SJCRH30 (cell line): ENCODE measurements at regions not wholly inside any gene's neighbourhood (a gene's known extent, or its start where the extent isn't known, plus 50 kb on each side); places are given as distances from the start of the nearest gene placed in this dataset.

ENCODE experiments used
- DNase-seq, 2 experiments: peaks; one replicate each; pipeline ENCODE4 v3.0.0-alpha.2; 2015 to 2020
- H3K27ac ChIP-seq: fragments of 250-450 bp; sonication (Bioruptor Pico); 2 replicates; pipeline ENCODE4 v1.5.1; 2020; ENCODE audit warnings: mild to moderate bottlenecking, moderate library complexity
- H3K27me3 ChIP-seq: fragments of 250-450 bp; sonication (Bioruptor Pico); 2 replicates; pipeline ENCODE4 v1.5.1; 2020; ENCODE audit warnings: mild to moderate bottlenecking, moderate library complexity
- H3K36me3 ChIP-seq: fragments of 250-450 bp; sonication (Bioruptor Pico); 2 replicates; pipeline ENCODE4 v1.5.1; 2020; ENCODE audit warnings: mild to moderate bottlenecking, moderate library complexity
- H3K4me1 ChIP-seq: fragments of 250-450 bp; sonication (Bioruptor Pico); 2 replicates; pipeline ENCODE4 v1.5.1; 2020; ENCODE audit warnings: mild to moderate bottlenecking, moderate library complexity
- H3K4me3 ChIP-seq: fragments of 250-450 bp; sonication (Bioruptor Pico); 2 replicates; pipeline ENCODE4 v1.5.1; 2020; ENCODE audit warnings: mild to moderate bottlenecking, moderate library complexity
- H3K9me3 ChIP-seq: fragments of 250-450 bp; sonication (Bioruptor Pico); replicated peaks from 2 replicates; pipeline ENCODE4 v1.5.1; 2020; ENCODE audit warnings: mild to moderate bottlenecking, moderate library complexity

DNA sequence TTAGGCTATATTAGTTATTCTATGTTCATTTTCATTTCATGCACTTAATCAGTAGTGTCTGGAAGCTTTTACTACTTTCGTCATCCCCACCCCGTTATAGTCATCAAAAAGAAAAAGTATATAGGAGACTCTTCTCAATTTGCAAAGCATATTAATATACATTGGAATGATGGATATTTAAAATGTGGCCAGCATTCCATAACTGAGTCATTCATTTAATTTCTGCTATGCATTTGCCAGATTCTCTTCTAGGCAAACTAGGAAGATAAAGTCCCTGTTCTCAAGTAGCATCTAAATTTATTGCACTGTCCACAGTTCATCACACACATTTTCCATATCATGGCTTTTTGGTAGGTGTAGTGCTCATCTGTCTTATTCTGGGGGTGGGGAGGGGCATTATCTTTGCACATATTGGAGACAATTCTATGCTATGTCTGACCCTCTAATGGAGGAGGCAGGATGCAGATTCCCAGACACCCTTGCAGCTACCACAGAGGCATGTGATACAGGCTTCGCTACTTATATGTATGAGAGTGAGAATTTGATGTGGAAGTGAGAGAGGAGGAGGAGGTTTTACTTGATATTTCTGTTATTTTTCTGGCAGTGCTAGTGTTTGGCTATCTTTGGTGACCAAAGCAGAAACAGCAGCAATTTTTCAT is 125.8 kb downstream of the CTH start:
- Histone ChIP-seq H3K27ac (no peak overlapping the region), H3K4me3 (no peak overlapping the region), H3K36me3 (no peaks in the 10 kb centered on the region), H3K9me3 (no peaks in the 10 kb centered on the region), H3K4me1 (no peaks in the 10 kb centered on the region), H3K27me3 (no peaks in the 10 kb centered on the region)
- DNase-seq = no peak

- Histone ChIP-seq H3K36me3 (no peaks in the 10 kb centered on the region), H3K4me1 (no peaks in the 10 kb centered on the region), H3K9me3 (no peaks in the 10 kb centered on the region)
These were observed 126.7 kb downstream of the CTH start for GRCh38 chr1:70537788-70538187.

DNA sequence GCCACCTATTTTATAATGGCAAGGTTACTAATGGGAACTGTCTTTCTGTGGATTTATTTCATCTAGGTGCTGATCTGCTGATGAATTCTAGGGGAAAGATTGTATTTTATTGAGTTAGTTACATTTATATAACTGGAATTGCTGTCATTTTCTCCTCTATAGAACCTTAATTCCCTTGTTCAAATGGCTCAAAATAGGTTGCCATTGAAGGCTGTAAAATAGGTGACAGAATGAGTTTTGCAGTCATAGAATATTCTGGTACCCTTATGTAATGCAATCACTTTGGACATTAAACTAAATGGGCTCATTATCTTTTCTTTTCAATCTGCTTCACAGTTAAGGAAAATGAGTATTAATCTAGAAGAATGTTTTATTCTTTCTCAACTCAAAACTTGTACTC is 131.0 kb downstream of the CTH start:
- no peaks in the 10 kb centered on the region for H3K4me1 ChIP-seq
- H3K27me3 ChIP-seq = no peaks in the 10 kb centered on the region
- H3K36me3 ChIP-seq = no peaks in the 10 kb centered on the region
- H3K4me3 ChIP-seq = no peak overlapping the region
- no peak overlapping the region for H3K27ac ChIP-seq
- no peak for DNase-seq
- H3K9me3 ChIP-seq = no peaks in the 10 kb centered on the region

More at GRCh38 chr1:70537788-70538187, 126.7 kb downstream of the CTH start:
- Histone ChIP-seq H3K27me3 (no peaks in the 10 kb centered on the region), H3K27ac (no peak overlapping the region), H3K4me3 (no peak overlapping the region)
- DNase-seq = no peak

DNA sequence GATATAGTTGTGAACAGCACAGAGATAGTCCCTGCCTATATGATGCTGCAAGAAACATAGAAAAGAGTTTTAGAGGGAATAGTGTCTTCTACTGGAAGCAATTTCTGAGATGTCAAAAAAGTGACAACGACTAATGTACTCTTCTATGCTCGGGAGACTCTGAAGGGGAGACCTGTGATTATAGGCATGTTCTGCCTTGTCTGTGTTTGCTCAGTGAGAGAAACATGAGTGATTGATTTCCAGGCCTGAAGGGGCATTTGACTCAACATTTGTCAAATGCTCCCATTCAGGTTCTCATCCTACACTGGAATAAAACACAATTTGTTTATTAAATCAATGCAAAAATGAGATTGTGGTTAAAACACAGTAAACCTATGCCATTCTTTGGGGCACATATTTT is 131.8 kb downstream of the CTH start:
- H3K4me3 ChIP-seq = no peak overlapping the region

DNA sequence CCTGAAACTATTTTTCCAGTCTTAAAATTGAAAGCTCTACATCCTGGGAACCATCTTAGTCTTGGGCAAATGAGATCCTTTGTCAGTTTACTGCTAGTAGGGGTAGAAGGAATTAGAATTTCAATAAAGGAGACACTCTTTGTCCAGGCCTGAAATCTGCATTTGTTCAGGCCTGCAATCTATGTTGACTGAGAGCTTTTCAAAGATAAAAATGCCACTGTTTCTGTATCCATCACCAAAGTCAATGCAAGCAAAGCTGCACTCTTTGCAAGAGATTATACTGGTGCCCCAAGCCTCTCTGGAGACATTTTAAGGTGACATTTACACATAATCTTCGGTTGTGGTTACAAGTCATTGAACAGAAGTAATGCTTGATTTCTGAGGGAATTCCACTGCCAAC is 135.7 kb downstream of the CTH start:
- Histone ChIP-seq H3K4me3 (no peak overlapping the region), H3K4me1 (no peaks in the 10 kb centered on the region), H3K36me3 (no peaks in the 10 kb centered on the region), H3K27me3 (no peaks in the 10 kb centered on the region; the same call in 1 of the 2 replicates), H3K9me3 (no peaks in the 10 kb centered on the region), H3K27ac (no peak overlapping the region)
- DNase-seq = no peak

More for the DNA sequence above, 131.8 kb downstream of the CTH start:
- Histone ChIP-seq H3K27me3 (no peaks in the 10 kb centered on the region; the same call in 1 of the 2 replicates), H3K27ac (no peak overlapping the region), H3K9me3 (no peaks in the 10 kb centered on the region), H3K36me3 (no peaks in the 10 kb centered on the region), H3K4me1 (no peaks in the 10 kb centered on the region)
- no peak for DNase-seq

DNA sequence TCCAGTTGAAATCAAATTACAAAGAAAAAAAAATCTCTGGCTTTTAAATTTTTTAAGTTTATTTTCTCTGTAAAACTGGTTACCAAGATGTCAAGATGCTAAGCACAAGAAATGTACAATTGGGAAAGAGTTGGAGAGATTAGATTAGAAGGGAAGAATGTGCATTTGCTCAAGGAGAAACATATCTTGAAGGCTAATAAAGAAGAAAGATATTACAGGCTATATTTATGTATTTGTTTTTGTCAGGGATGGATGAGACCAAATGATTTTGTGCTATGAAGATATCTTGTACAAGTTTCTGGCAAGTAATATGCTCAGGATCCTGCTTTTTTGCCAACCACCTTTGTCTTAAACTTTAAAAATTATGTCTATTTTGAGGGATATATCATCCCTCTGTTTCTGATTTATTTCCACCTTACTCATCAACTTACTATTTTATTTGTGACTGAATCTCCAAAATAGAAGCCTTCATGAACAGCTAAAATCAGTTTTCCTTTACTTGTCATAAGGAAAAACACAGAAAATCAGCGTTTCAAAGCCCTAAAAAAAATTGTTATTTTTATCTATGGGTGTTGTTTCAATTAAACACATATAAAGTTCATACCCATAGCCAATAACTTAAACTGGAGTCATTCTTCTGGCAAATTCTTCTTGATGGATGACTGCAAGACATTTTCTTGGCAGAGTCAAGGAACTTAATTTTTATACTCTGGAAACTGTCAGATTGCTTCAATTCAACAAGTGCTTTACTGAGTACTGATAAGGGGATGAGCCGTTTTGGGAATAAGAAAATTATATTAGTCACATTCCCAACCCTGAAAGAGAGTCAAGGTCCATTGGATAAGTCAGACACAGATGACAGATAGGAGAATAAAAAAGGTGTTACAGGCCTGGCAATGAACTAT is 141.8 kb downstream of the CTH start:
- H3K27ac ChIP-seq = no peak overlapping the region
- no peaks in the 10 kb centered on the region for H3K9me3 ChIP-seq
- DNase-seq = no peak
- no peaks in the 10 kb centered on the region; the same call in 1 of the 2 replicates for H3K27me3 ChIP-seq
- no peaks in the 10 kb centered on the region for H3K36me3 ChIP-seq
- H3K4me1 ChIP-seq = no peaks in the 10 kb centered on the region
- no peak overlapping the region for H3K4me3 ChIP-seq

DNA sequence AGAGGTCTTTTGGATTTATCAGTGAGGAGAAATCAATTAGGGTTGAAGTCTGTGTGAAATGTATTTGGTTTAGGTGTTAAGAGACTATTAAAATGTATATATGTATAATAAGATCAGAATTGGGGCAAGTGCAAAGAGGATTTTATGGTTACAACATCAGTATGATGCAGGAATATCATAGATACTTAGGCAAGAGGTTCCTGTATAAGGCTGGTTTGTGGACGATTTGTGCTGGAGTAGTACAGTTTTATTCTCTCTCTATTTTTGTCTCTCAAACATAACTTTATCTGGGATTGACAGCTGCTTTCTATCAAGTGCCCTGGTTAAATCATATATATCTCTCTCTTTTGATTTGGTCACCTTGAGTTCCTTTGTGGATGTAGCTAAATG is 142.5 kb downstream of the CTH start:
- Histone ChIP-seq H3K4me3 (no peak overlapping the region), H3K9me3 (no peaks in the 10 kb centered on the region)

GRCh38 chr1:70554341-70554740 is 143.3 kb downstream of the CTH start:
- no peaks in the 10 kb centered on the region for H3K9me3 ChIP-seq
- no peak overlapping the region for H3K27ac ChIP-seq
- no peaks in the 10 kb centered on the region for H3K27me3 ChIP-seq
- no peaks in the 10 kb centered on the region for H3K4me1 ChIP-seq
- no peak overlapping the region for H3K4me3 ChIP-seq
- no peak for DNase-seq
- H3K36me3 ChIP-seq = no peaks in the 10 kb centered on the region

More for the DNA sequence above, 142.5 kb downstream of the CTH start:
- Histone ChIP-seq H3K36me3 (no peaks in the 10 kb centered on the region), H3K4me1 (no peaks in the 10 kb centered on the region), H3K27ac (no peak overlapping the region), H3K27me3 (no peaks in the 10 kb centered on the region)
- no peak for DNase-seq

DNA sequence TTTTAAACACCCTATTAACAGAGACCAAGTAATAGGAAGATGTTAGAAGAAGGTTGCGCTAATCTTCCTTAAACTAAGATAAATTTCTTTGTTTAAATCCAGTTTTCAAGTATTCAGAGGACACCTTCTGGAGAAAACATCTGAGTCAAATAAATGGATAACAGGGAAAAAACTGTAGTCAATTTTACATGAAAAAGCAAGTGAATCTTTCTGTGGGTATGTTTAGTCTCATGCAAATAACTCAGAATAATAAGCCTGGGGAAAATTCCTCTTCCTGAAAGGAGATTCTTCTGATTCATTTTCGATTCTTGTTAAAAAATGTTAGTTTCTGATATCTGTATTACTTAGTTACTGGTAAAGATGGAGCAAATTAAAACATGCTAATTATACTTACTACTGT is 145.5 kb downstream of the CTH start:
- no peak overlapping the region for H3K4me3 ChIP-seq
- H3K4me1 ChIP-seq = no peaks in the 10 kb centered on the region
- H3K27me3 ChIP-seq = no peaks in the 10 kb centered on the region
- no peak for DNase-seq
- no peaks in the 10 kb centered on the region for H3K9me3 ChIP-seq
- no peak overlapping the region for H3K27ac ChIP-seq
- no peaks in the 10 kb centered on the region for H3K36me3 ChIP-seq

DNA sequence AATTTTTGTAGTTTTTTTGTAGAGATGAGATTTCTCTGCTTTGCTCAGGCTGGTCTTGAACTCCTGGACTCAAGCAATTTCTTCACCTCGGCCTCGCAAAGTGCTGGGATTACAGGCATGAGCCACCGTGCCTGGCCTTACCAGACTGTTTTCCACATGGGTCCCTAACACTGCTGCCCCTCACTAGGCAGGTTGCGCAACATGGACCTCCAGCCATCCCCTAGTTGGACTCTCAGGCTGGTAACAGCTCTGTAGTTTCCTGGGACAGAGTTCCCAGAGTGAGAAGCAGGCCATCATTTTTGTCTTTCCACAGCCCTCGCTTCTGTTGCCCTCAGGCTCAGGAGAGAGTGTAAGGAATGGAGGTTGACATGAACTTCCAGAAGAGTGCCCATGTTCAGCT is 156.1 kb downstream of the CTH start:
- no peak overlapping the region for H3K27ac ChIP-seq
- H3K9me3 ChIP-seq = no peaks in the 10 kb centered on the region
- no peak overlapping the region for H3K4me3 ChIP-seq
- H3K27me3 ChIP-seq = no peaks in the 10 kb centered on the region
- DNase-seq = no peak
- no peaks in the 10 kb centered on the region for H3K36me3 ChIP-seq
- no peaks in the 10 kb centered on the region for H3K4me1 ChIP-seq

DNA sequence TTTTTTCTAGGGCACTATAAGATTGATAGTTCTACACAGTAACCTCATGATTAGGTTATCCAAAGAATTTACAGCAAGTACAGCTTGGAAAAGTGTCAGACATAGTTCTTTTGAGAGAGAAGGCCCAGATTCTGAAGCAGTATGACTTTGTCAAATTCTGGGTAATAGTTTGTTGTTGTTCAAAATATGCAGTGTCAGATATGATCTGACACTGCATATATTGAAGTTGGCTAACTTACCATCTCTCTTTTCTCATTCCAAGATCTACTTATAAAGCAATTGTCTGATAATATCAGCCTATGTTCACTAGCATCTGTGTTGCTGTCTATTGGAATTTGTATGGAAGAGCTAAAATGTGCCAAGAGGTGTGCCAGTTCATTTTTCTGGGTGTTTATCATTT is 160.1 kb downstream of the CTH start:
- DNase-seq = no peak
- H3K36me3 ChIP-seq = no peaks in the 10 kb centered on the region
- H3K27ac ChIP-seq = no peak overlapping the region
- no peaks in the 10 kb centered on the region for H3K9me3 ChIP-seq
- no peaks in the 10 kb centered on the region for H3K4me1 ChIP-seq
- H3K27me3 ChIP-seq = peaks cover 3% of the 10 kb centered on the region; the same call in 1 of the 2 replicates
- no peak overlapping the region for H3K4me3 ChIP-seq

DNA sequence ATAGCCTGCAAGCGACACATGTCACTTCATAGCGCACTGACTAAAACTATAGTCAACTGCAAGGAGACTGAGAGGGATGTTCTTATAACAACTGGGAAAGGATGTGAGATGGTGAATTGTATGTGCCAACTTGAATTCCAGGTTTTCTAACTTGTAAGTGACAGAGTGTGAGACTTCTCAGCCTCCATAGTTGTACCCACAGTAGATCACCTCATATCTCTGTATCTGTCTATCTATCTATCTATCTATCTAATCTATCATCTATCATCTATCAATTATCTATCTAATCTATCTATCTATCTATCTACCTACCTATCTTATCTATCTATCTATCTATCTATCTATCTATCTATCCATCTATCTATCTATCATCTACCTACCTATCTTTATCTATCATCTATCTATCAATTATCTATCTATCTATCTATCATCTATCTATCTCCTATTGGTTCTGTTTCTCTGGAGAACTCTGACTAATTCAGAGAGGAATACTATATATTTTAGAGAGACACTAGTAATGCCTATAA is 162.3 kb downstream of the CTH start:
- H3K27ac ChIP-seq = no peak overlapping the region
- H3K9me3 ChIP-seq = no peaks in the 10 kb centered on the region
- H3K27me3 ChIP-seq = peaks cover 3% of the 10 kb centered on the region; the same call in 1 of the 2 replicates
- no peaks in the 10 kb centered on the region for H3K36me3 ChIP-seq
- no peak for DNase-seq
- no peaks in the 10 kb centered on the region for H3K4me1 ChIP-seq
- H3K4me3 ChIP-seq = no peak overlapping the region

GRCh38 chr1:70581661-70582060 is 170.6 kb downstream of the CTH start:
- DNase-seq = no peak
- Histone ChIP-seq H3K36me3 (no peaks in the 10 kb centered on the region), H3K27me3 (no peaks in the 10 kb centered on the region), H3K9me3 (no peaks in the 10 kb centered on the region), H3K4me1 (no peaks in the 10 kb centered on the region), H3K27ac (no peak overlapping the region), H3K4me3 (no peak overlapping the region)

DNA sequence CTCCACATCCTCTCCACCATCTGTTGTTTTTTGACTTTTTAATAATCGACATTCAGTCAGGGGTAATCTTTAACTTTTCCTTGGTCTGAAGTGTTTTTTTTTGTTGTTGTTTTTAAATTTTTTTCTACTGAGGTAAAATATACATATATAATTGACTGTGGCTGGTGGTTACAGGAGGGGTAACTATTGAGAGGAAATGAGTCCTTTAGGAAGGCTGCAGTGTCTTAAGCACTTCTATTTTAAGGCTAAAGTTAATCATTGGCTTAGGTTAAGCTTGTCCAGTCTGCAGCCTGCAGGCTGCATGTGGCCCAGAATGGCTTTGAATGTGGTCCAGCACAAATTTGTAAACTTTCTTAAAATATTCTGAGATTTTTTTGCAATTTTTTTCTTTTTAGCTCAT is 172.5 kb downstream of the CTH start:
- Histone ChIP-seq H3K27me3 (no peaks in the 10 kb centered on the region; the same call in 1 of the 2 replicates), H3K4me3 (no peak overlapping the region), H3K36me3 (no peaks in the 10 kb centered on the region), H3K27ac (no peak overlapping the region), H3K4me1 (no peaks in the 10 kb centered on the region), H3K9me3 (no peaks in the 10 kb centered on the region)
- DNase-seq = no peak

- Histone ChIP-seq H3K27me3 (no peaks in the 10 kb centered on the region; the same call in 1 of the 2 replicates), H3K4me1 (no peaks in the 10 kb centered on the region), H3K27ac (no peak overlapping the region), H3K4me3 (no peak overlapping the region), H3K9me3 (no peaks in the 10 kb centered on the region), H3K36me3 (no peaks in the 10 kb centered on the region)
- no peak for DNase-seq
These were observed 175.0 kb downstream of the CTH start for GRCh38 chr1:70586046-70586445.
